ENCODE measurements at regions not wholly inside any gene's neighbourhood (a gene's known extent, or its start where the extent isn't known, plus 50 kb on each side); places are given as distances from the start of the nearest gene placed in this dataset.
A peak's percentile ranks its signal among the peaks of the same experiment; 100 is the strongest.

GRCh38 chr10:71045204-71045809 lies 156.9 kb upstream of the PCBD1 start:
- no peak overlapping the region for H2AFZ ChIP-seq (replicated peaks)
- H3K27ac ChIP-seq: no peak overlapping the region
- no peaks in the 10 kb centered on the region for H3K9me3 ChIP-seq (ENCODE audit: low read depth)
- H3K4me1 ChIP-seq: no peaks in the 10 kb centered on the region
- no peaks in the 10 kb centered on the region for H3K27me3 ChIP-seq
- Mint-ChIP-seq H3K4me3 (no peak overlapping the region), H3K27me3 (ENCODE audit: insufficient read depth, low read depth) (peaks cover 14% of the 10 kb centered on the region), H3K36me3 (no peaks in the 10 kb centered on the region), H3K9me3 (no peaks in the 10 kb centered on the region), H3K4me1 (peaks cover 61% of the 10 kb centered on the region), H3K27ac (peak overlapping the region; percentile 58)
- no peaks in the 10 kb centered on the region for H4K20me1 ChIP-seq (ENCODE audit: low read depth)
- no peaks in the 10 kb centered on the region for H3K36me3 ChIP-seq
- no peak overlapping the region for H3K4me3 ChIP-seq
- H3F3A ChIP-seq (ENCODE audit: low read depth): no peaks in the 10 kb centered on the region
- H3K9ac ChIP-seq: no peak overlapping the region
- no peaks in the 10 kb centered on the region for H3K79me2 ChIP-seq (ENCODE audit: low read depth)
- TF ChIP-seq EZH2 (IDR thresholded peaks at IDR 0.05): no peak
- no peak for TF ChIP-seq CTCF (IDR thresholded peaks at IDR 0.05)
- no peak for TF ChIP-seq EZH2phosphoT487 (IDR thresholded peaks at IDR 0.05)
- no peak overlapping the region for H3K4me2 ChIP-seq
- DNase-seq (ENCODE audit: low spot score): no peak

GRCh38 chr10:71045936-71046335 lies 157.6 kb upstream of the PCBD1 start:
- Histone ChIP-seq H3K79me2 (ENCODE audit: low read depth) (no peaks in the 10 kb centered on the region), H3K36me3 (no peaks in the 10 kb centered on the region), H3K9me3 (ENCODE audit: low read depth) (no peaks in the 10 kb centered on the region), H3K4me3 (no peak overlapping the region), H3K27ac (no peak overlapping the region), H3K4me2 (no peak overlapping the region), H3F3A (ENCODE audit: low read depth) (no peaks in the 10 kb centered on the region), H2AFZ (replicated peaks) (no peak overlapping the region), H4K20me1 (ENCODE audit: low read depth) (no peaks in the 10 kb centered on the region), H3K4me1 (no peaks in the 10 kb centered on the region), H3K27me3 (no peaks in the 10 kb centered on the region), H3K9ac (no peak overlapping the region)
- Mint-ChIP-seq H3K9me3 (no peaks in the 10 kb centered on the region), H3K4me1 (peaks cover 55% of the 10 kb centered on the region), H3K27me3 (ENCODE audit: insufficient read depth, low read depth) (peaks cover 16% of the 10 kb centered on the region), H3K27ac (no peak overlapping the region), H3K4me3 (no peak overlapping the region), H3K36me3 (no peaks in the 10 kb centered on the region)
- DNase-seq (ENCODE audit: low spot score): no peak
- TF ChIP-seq EZH2 (IDR thresholded peaks at IDR 0.05) (no peak), CTCF (IDR thresholded peaks at IDR 0.05) (no peak), EZH2phosphoT487 (IDR thresholded peaks at IDR 0.05) (no peak)

GRCh38 chr10:71046747-71047146 lies 158.4 kb upstream of the PCBD1 start:
- H3K79me2 ChIP-seq (ENCODE audit: low read depth): no peaks in the 10 kb centered on the region
- no peak overlapping the region for H3K9ac ChIP-seq
- TF ChIP-seq CTCF (IDR thresholded peaks at IDR 0.05) (no peak), EZH2phosphoT487 (IDR thresholded peaks at IDR 0.05) (no peak), EZH2 (IDR thresholded peaks at IDR 0.05) (no peak)
- no peaks in the 10 kb centered on the region for H3K36me3 ChIP-seq
- Mint-ChIP-seq H3K36me3 (no peaks in the 10 kb centered on the region), H3K27me3 (ENCODE audit: insufficient read depth, low read depth) (peaks cover 21% of the 10 kb centered on the region), H3K4me3 (no peak overlapping the region), H3K27ac (no peak overlapping the region), H3K9me3 (no peaks in the 10 kb centered on the region), H3K4me1 (peaks cover 47% of the 10 kb centered on the region)
- H3K27ac ChIP-seq: no peak overlapping the region
- H3K9me3 ChIP-seq (ENCODE audit: low read depth): no peaks in the 10 kb centered on the region
- H4K20me1 ChIP-seq (ENCODE audit: low read depth): no peaks in the 10 kb centered on the region
- no peaks in the 10 kb centered on the region for H3F3A ChIP-seq (ENCODE audit: low read depth)
- H3K4me3 ChIP-seq: no peak overlapping the region
- no peak overlapping the region for H2AFZ ChIP-seq (replicated peaks)
- H3K4me1 ChIP-seq: no peaks in the 10 kb centered on the region
- no peak overlapping the region for H3K4me2 ChIP-seq
- no peak for DNase-seq (ENCODE audit: low spot score)
- no peaks in the 10 kb centered on the region for H3K27me3 ChIP-seq

All from neural progenitor cell (in vitro differentiated cells).